Duodenal mucosa (tissue), 2 donors: ENCODE measurements at regions not wholly inside any gene's neighbourhood (a gene's known extent, or its start where the extent isn't known, plus 50 kb on each side); places are given as distances from the start of the nearest gene placed in this dataset.
"Not testable (repeated sequence)": the region's sequence is repeated elsewhere in the genome, so short reads cannot be mapped to it uniquely, and the experiment has no call there.

Source experiments
- H3K27ac ChIP-seq: one replicate; pipeline ENCODE4 v1.7.0; 2013; ENCODE audit warnings: low read depth, low read length
- H3K27me3 ChIP-seq, 2 donors: one replicate each; pipeline ENCODE4 v1.7.0; 2013; ENCODE audit warnings: low read length in 2 of 2, control low read depth in 1 of 2; ENCODE audit not compliant: insufficient read depth in 2 of 2, control insufficient read depth in 1 of 2
- H3K36me3 ChIP-seq, 2 donors: one replicate each; pipeline ENCODE4 v1.7.0; 2013; ENCODE audit warnings: low read length in 2 of 2, control low read depth in 1 of 2; ENCODE audit not compliant: insufficient read depth in 2 of 2, control insufficient read depth in 1 of 2
- H3K4me1 ChIP-seq, 2 donors: one replicate each; pipeline ENCODE4 v1.7.0; 2013; ENCODE audit warnings: low read length in 2 of 2, control low read depth in 1 of 2; ENCODE audit not compliant: insufficient read depth in 2 of 2, control insufficient read depth in 1 of 2
- H3K4me3 ChIP-seq, 2 donors: one replicate each; pipeline ENCODE4 v1.7.0; 2013; ENCODE audit warnings: low read length in 2 of 2, low read depth in 1 of 2
- H3K9ac ChIP-seq, 2 donors: one replicate each; pipeline ENCODE4 v1.7.0; 2013; ENCODE audit warnings: low read length in 2 of 2, low read depth in 1 of 2
- H3K9me3 ChIP-seq, 2 donors: one replicate each; pipeline ENCODE4 v1.7.0; 2013; ENCODE audit warnings: low read length in 2 of 2, control low read depth in 1 of 2; ENCODE audit not compliant: control insufficient read depth in 1 of 2

GRCh38 chr21:5235761-5236160, 5285.6 kb upstream of the TPTE start:
- H3K36me3 ChIP-seq, H3K27ac ChIP-seq, H3K4me1 ChIP-seq, H3K4me3 ChIP-seq, H3K9ac ChIP-seq, H3K27me3 ChIP-seq: not testable (repeated sequence)
- peaks cover 22 to 41% of the 10 kb centered on the region in 2 donors for H3K9me3 ChIP-seq

GRCh38 chr21:5236846-5237675, 5284.3 kb upstream of the TPTE start:
- not testable (repeated sequence) for H3K27me3 ChIP-seq, H3K36me3 ChIP-seq, H3K27ac ChIP-seq, H3K4me1 ChIP-seq, H3K9ac ChIP-seq, H3K4me3 ChIP-seq
- peaks cover 17 to 40% of the 10 kb centered on the region in 2 donors for H3K9me3 ChIP-seq

DNA sequence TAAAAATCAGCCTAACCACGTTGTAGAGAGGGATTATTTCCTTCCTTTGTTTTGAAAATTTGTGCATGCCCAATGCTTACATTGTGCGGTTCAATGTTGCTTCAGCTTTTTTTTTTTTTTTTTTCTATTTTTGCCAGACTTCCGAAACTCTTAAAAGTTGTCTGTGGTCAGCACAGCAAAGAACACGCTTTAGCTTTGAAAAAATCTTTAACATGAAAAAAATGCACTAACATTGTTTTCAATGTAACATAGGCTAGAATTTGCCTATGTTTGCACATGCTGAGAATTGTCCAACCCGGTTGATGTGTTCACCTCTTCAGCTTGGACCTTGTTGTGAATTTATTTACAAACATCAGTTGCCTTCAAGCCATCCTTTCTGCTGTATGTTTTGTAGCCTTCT, 5280.9 kb upstream of the TPTE start:
- not testable (repeated sequence) for H3K4me3 ChIP-seq, H3K4me1 ChIP-seq, H3K36me3 ChIP-seq, H3K27me3 ChIP-seq, H3K9ac ChIP-seq, H3K27ac ChIP-seq
- H3K9me3 ChIP-seq = peaks cover 18 to 25% of the 10 kb centered on the region in 2 donors

- H3K9ac ChIP-seq = not testable (repeated sequence)
These were observed 5278.7 kb upstream of the TPTE start for GRCh38 chr21:5242732-5243131.

GRCh38 chr21:5243257-5243656, 5278.1 kb upstream of the TPTE start:
- H3K27ac ChIP-seq, H3K27me3 ChIP-seq, H3K9ac ChIP-seq, H3K4me1 ChIP-seq, H3K4me3 ChIP-seq, H3K36me3 ChIP-seq: not testable (repeated sequence)
- H3K9me3 ChIP-seq = peaks cover 11 to 19% of the 10 kb centered on the region in 2 donors

More at GRCh38 chr21:5242732-5243131, 5278.7 kb upstream of the TPTE start:
- H3K4me1 ChIP-seq, H3K36me3 ChIP-seq, H3K27ac ChIP-seq, H3K4me3 ChIP-seq, H3K27me3 ChIP-seq: not testable (repeated sequence)
- H3K9me3 ChIP-seq = peaks cover 15 to 19% of the 10 kb centered on the region in 2 donors

DNA sequence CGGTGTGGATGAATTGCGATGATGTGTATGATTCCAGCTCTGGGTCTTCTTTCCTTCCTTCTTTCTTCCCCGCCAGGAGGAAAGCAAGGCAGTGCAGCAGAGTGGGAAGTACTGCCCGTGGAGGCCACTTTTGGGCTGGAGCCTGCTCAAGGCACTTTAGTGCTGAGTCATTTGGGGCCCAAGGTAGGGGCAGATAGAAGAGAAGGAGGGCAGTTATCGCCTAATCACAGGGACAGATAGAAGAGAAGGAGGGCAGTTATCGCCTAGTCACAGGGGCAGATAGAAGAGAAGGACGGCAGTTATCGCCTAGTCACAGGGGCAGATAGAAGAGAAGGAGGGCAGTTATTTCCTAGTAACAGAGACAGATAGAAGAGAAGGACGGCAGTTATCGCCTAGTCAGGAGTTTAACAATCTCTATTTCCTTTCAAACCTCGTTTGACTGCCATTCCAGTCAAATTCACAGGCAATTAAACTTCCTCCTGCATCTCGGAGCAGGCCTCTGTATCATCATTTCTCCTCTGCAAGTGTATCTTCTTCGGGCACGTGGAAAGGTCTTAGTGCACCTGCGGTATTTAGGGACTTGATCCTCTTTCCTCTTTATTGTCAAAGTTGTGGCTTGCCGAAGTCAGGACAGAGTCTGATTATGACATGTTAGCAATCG, 5277.5 kb upstream of the TPTE start:
- not testable (repeated sequence) for H3K27me3 ChIP-seq, H3K4me3 ChIP-seq, H3K36me3 ChIP-seq, H3K4me1 ChIP-seq, H3K9ac ChIP-seq, H3K27ac ChIP-seq
- H3K9me3 ChIP-seq = peaks cover 11 to 22% of the 10 kb centered on the region in 2 donors

DNA sequence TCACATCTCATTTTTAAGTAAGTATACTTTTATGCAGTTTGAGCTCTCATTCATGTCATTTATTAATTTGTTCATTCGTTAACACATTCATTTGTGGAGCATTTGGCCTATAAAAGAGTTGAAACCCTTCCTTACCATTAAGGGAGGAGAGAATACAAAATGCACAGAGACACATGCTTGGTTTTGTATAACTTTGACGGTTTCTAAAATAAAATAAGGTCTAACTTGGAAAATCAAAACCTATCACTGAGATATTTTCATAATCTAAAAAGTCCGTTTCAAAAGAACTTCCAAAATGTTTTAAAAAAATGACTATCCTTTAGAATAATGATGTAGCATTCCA, 5277.0 kb upstream of the TPTE start:
- not testable (repeated sequence) for H3K36me3 ChIP-seq, H3K4me1 ChIP-seq, H3K27me3 ChIP-seq, H3K27ac ChIP-seq, H3K9ac ChIP-seq, H3K4me3 ChIP-seq
- H3K9me3 ChIP-seq = peaks cover 11 to 21% of the 10 kb centered on the region in 2 donors

GRCh38 chr21:5244954-5245353, 5276.4 kb upstream of the TPTE start:
- not testable (repeated sequence) for H3K27ac ChIP-seq, H3K27me3 ChIP-seq, H3K36me3 ChIP-seq, H3K4me3 ChIP-seq, H3K4me1 ChIP-seq, H3K9ac ChIP-seq
- H3K9me3 ChIP-seq = peaks cover 11 to 19% of the 10 kb centered on the region in 2 donors

DNA sequence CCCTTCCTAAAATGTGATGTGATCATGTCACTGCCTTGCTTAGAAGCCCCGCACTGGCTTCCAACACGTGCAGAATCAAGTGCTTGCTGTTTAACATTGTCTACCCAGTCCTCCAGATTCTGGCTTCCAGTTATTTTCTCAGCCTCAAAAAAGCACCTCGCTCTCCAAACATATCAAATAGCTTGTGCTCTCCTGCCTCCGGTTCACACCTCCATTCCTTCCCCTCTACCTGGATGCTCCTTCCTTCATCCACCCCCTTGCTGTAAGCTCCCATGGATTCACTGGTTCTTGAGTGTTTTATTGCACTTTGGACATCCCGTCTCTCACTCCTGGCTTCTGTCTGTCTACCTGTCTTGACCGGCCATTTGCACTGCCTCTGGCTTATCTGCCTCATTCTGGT, 5275.0 kb upstream of the TPTE start:
- H3K27ac ChIP-seq, H3K27me3 ChIP-seq, H3K9ac ChIP-seq, H3K4me1 ChIP-seq, H3K36me3 ChIP-seq, H3K4me3 ChIP-seq: not testable (repeated sequence)
- H3K9me3 ChIP-seq = peaks cover 4 to 14% of the 10 kb centered on the region in 2 donors

GRCh38 chr21:5247399-5247798, 5274.0 kb upstream of the TPTE start:
- H3K4me1 ChIP-seq = not testable (repeated sequence)

More at GRCh38 chr21:5247399-5247798, 5274.0 kb upstream of the TPTE start:
- not testable (repeated sequence) for H3K27ac ChIP-seq, H3K27me3 ChIP-seq, H3K9ac ChIP-seq, H3K4me3 ChIP-seq, H3K36me3 ChIP-seq
- peaks cover 4 to 16% of the 10 kb centered on the region in 2 donors for H3K9me3 ChIP-seq
